Stomach (tissue), 8 donors: ENCODE measurements at regions not wholly inside any gene's neighbourhood (a gene's known extent, or its start where the extent isn't known, plus 50 kb on each side); places are given as distances from the start of the nearest gene placed in this dataset.

ENCODE experiments used
- DNase-seq, 2 donors: peaks; one replicate each; pipeline versions ENCODE4 v3.0.0 to v3.0.0-alpha.2; 2013 to 2019
- H3K27ac ChIP-seq, 5 donors: fragments of 200-600 bp in 4 of 5; sonication (generic) in 4 of 5; one replicate each; pipeline ENCODE4 v1.5.1; 2013 to 2019; ENCODE audit warnings: mild to moderate bottlenecking in 1 of 5, moderate library complexity in 1 of 5
- H3K27me3 ChIP-seq, 3 donors: fragments of 200-600 bp; sonication (generic); one replicate each; pipeline ENCODE4 v1.5.1; 2017 to 2019; ENCODE audit warnings: mixed run types in 1 of 3
- H3K36me3 ChIP-seq, 4 donors: fragments of 200-600 bp; sonication (generic); 1 replicate in 3 of 4; 2 replicates in 1 of 4; pipeline ENCODE4 v1.5.1; 2016 to 2019
- H3K4me1 ChIP-seq, 4 donors: fragments of 200-600 bp; sonication (generic); one replicate each; pipeline ENCODE4 v1.5.1; 2016 to 2019
- H3K4me3 ChIP-seq, 4 donors: fragments of 200-600 bp; sonication (generic) in 3 of 4; one replicate each; pipeline ENCODE4 v1.5.1; 2016 to 2019; ENCODE audit warnings: mild to moderate bottlenecking in 1 of 4
- H3K9me3 ChIP-seq, 4 donors: fragments of 200-600 bp; sonication (generic); one replicate each; pipeline ENCODE4 v1.5.1; 2016 to 2019
- EP300 ChIP-seq: sonication (generic); formaldehyde crosslinking; IDR thresholded peaks from one replicate; pipeline ENCODE4 v1.6.1; 2017; ENCODE audit warnings: antibody characterized with exemption
- POLR2A ChIP-seq, 4 donors: fragments of 450-650 bp; IDR thresholded peaks; one replicate each; pipeline ENCODE4 v1.6.1; 2016; ENCODE audit warnings: antibody characterized with exemption in 4 of 4, control low read depth in 2 of 4, mild to moderate bottlenecking in 1 of 4, moderate library complexity in 1 of 4
- POLR2AphosphoS5 ChIP-seq, 3 donors: sonication (generic); formaldehyde crosslinking; IDR thresholded peaks; one replicate each; pipeline ENCODE4 v1.6.1; 2016; ENCODE audit warnings: antibody characterized with exemption in 3 of 3
- WGBS, 5 donors: extraction: QIAGEN DNeasy Blood & Tissue Kit in 3 of 5; methylation state at CpG; one replicate each; pipeline versions ENCODE4 v1.1.5 to v1.1.7; 2013 to 2018; 5-methylcytosine and 5-hydroxymethylcytosine counted together
- intact Hi-C: fragments of 100-400 bp; cut with DNase I; formaldehyde crosslinking; loops from one replicate; pipeline ENCODE4 v1.15.1; 2023; ENCODE audit warnings: low total_unique reads
- TF ChIP-seq, protein P1 (sequence below), 7 experiments: fragments of 450-650 bp in 4 of 7; fragments of 200-600 bp in 3 of 7; sonication (generic) in 3 of 7; IDR thresholded peaks; one replicate each; pipeline ENCODE4 v1.5.1; 2016 to 2019; ENCODE audit warnings: antibody characterized with exemption in 7 of 7, control low read depth in 2 of 7, mild to moderate bottlenecking in 1 of 7
- donor health status: healthy with polysubstance abuse.
- donor health status: Bipolar disorder and iron deficiency.
- donor health status: healthy.

DNA sequence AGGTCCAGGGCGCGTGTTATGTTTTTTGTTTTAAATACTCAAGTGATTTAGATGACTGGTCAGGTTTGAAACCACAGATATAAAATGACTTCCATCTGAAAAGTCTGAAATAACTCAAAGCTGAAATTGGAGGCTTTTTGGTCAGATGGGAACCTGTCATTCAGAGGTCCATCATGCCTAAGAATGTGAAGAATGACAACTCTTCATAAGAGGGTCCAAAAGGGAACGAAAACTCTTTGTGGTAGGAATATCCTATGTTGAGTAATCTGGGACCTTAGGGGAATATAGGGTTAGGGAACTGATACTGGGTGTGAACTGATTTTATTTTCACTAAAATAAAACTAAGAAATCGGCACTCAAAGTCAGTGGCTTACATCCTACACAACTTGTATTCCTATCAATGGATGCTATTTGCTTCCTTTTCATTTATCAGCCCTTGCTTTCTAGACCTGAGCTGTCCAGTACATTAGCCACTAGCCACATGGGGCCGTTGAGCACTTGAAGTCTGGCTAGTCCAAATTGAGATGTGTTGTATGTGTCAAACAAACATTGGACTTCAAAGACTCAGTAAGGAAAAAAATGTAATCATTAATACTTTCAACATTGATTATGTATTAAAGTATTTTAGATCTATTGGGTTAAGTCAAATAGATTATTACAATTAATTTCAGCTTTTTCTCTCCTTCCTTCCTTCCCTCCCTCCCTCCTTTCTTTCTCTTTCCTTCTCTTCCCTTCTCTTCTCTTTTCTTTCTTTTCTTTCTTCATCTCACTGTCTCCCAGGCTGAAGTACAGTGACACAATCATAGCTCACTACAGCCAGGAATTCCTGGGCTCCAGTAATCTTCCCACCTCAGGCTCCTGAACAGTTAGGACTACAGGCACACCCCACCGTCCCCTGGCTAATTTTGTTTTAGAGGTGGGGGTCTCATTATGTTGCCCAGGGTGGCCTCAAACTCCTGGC lies 56.5 kb upstream of the KDM7A start:
- Histone ChIP-seq H3K4me1 (peaks cover 23 to 46% (median 36%) of the 10 kb centered on the region in 4 donors), H3K4me3 (no peak overlapping the region), H3K27ac (peak overlapping the region; percentile 74 to 90 (median 87)), H3K9me3 (no peaks in the 10 kb centered on the region), H3K36me3 (no peaks in the 10 kb centered on the region), H3K27me3 (peaks cover 0 to 9% (median 0%) of the 10 kb centered on the region in 3 donors)
- intact Hi-C loops: no loop called here
- TF ChIP-seq, protein P1, sequence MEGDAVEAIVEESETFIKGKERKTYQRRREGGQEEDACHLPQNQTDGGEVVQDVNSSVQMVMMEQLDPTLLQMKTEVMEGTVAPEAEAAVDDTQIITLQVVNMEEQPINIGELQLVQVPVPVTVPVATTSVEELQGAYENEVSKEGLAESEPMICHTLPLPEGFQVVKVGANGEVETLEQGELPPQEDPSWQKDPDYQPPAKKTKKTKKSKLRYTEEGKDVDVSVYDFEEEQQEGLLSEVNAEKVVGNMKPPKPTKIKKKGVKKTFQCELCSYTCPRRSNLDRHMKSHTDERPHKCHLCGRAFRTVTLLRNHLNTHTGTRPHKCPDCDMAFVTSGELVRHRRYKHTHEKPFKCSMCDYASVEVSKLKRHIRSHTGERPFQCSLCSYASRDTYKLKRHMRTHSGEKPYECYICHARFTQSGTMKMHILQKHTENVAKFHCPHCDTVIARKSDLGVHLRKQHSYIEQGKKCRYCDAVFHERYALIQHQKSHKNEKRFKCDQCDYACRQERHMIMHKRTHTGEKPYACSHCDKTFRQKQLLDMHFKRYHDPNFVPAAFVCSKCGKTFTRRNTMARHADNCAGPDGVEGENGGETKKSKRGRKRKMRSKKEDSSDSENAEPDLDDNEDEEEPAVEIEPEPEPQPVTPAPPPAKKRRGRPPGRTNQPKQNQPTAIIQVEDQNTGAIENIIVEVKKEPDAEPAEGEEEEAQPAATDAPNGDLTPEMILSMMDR (IDR thresholded peaks at IDR 0.05): no peak
- DNase-seq: no peak
- WGBS, 5 donors: 69 to 77% (median 76%) methylated on average over 6 of the region's 6 CpGs

DNA sequence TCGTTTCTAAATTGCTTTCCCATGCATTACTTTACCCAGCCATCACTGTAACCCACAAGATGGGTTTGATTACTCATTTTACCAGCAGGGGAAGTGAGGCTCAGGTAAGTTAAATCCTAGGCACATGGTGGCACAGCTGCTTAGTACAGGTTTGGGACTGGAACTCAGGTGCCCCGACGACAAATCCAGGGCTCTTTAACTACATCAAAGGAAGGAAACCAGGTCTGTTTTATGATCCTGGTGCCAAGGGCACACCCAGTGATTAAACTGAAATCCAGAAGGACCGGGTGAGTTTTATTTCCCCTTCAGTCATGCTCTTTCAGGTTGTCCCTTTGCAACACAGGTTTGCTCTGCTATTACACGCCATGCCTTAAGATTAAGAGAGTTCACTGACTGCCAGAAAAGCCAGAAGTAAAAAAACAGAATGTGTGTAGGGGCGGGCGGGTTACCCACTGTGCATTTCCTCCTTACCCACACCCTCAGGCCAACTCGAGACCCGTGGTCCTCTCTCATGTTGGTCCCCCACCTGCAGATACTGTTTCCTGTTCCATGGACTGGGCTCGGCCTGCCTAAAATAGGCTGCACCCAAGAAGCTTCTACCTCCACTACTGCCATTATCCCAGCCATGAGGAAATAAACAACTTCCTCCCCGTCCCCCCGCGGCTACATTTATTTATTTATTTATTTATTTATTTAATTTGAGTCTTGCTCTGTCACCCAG lies 55.1 kb upstream of the KDM7A start:
- Histone ChIP-seq H3K36me3 (no peaks in the 10 kb centered on the region), H3K4me1 (peaks cover 23 to 45% (median 36%) of the 10 kb centered on the region in 4 donors), H3K27me3 (peaks cover 0 to 9% (median 0%) of the 10 kb centered on the region in 3 donors), H3K27ac (peak overlapping the region; percentile 84 to 93 (median 87)), H3K9me3 (no peaks in the 10 kb centered on the region), H3K4me3 (peak overlapping the region; percentile 53 to 59 (median 58))
- intact Hi-C loops: no loop called here
- WGBS, 5 donors: 11 to 31% (median 22%) methylated on average over 13 of the region's 13 CpGs
- TF ChIP-seq, protein P1 (IDR thresholded peaks at IDR 0.05): peak in 1 of 7 experiments; percentile 5
- TF ChIP-seq EP300: no peak
- TF ChIP-seq POLR2AphosphoS5 (IDR thresholded peaks at IDR 0.05): peak in 2 of 3 donors; percentile 69 to 70
- TF ChIP-seq POLR2A (IDR thresholded peaks at IDR 0.05): no peak
- peak; percentile 73 to 84 for DNase-seq

DNA sequence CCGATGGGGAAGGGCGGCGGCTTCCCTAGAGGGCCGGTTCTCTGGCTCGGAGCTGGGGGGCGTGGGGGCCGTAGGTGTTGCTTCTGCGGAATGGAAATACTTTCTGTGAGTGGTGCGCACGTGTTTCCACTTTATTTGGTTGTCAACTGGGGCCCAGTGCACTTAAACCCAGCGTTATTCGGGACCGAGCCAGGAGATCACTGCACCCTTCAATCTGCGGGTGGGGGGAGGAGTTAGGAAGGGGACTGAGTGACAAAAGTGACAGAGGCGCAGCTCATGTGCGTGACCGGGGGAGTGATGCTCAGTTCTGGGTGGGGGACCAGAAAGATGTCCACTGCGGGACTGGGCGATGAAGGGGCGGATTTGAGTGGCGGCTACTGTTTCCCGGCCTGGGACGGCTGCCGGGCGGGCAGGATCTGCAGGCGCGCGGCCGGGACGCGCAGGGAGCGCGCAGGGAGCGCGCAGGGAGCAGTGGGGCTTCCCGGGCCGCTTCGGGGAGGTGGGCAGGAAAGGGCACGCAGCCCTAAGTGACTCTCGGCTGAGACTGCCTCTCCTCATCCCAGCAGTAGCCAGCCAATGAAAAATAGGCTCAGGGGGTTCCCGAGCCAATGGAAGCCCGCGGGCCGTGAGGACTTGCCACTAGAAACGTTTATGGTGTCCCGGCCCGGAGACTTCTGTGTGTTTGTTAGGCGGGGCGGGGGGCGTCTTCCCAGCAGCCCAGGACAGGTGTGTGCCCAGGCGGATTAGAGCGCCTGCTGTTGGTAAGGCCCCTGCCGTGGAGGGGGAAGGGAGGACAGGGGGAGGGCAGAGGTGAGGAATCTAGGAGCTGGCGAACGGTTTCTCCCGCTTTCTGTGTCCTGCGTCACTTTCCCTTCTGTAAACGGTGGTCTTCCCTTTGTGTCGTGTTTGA lies 54.3 kb upstream of the KDM7A start:
- intact Hi-C loops: no loop called here
- H3K27me3 ChIP-seq: peaks cover 0 to 9% (median 0%) of the 10 kb centered on the region in 3 donors
- H3K9me3 ChIP-seq: no peaks in the 10 kb centered on the region
- WGBS, 5 donors: 1 to 4% (median 1%) methylated on average over 37 to 59 of the region's 59 CpGs
- TF ChIP-seq POLR2AphosphoS5 (IDR thresholded peaks at IDR 0.05): no peak
- TF ChIP-seq EP300: no peak
- TF ChIP-seq POLR2A (IDR thresholded peaks at IDR 0.05): no peak
- TF ChIP-seq, protein P1 (IDR thresholded peaks at IDR 0.05): no peak
- peak overlapping the region; percentile 84 to 93 (median 87) for H3K27ac ChIP-seq
- H3K4me1 ChIP-seq: peaks cover 23 to 45% (median 36%) of the 10 kb centered on the region in 4 donors
- peak; percentile 62 to 83 for DNase-seq
- H3K36me3 ChIP-seq: no peaks in the 10 kb centered on the region
- H3K4me3 ChIP-seq: peak overlapping the region; percentile 53 to 59 (median 58)
